HEK293T (cell line): ENCODE measurements at regions not wholly inside any gene's neighbourhood (a gene's known extent, or its start where the extent isn't known, plus 50 kb on each side); places are given as distances from the start of the nearest gene placed in this dataset.

ENCODE experiments used
- CTCF ChIA-PET: fragments of 350-600 bp; formaldehyde crosslinking; extraction: SDS; loops from one replicate; lab custom pipeline; 2021; ENCODE audit warnings: antibody characterized with exemption, inconsistent platforms; lab: Yijun Ruan, JAX
- POLR2A ChIA-PET: fragments of 350-600 bp; formaldehyde crosslinking; extraction: SDS; loops from one replicate; lab custom pipeline; 2020; ENCODE audit warnings: antibody characterized with exemption, inconsistent platforms; lab: Yijun Ruan, JAX
- DNase-seq: peaks from one replicate; pipeline ENCODE4 v3.0.0; 2012; ENCODE audit warnings: mixed read lengths; ENCODE audit errors: extremely low spot score
- ARNT ChIP-seq: fragments of 450-650 bp; IDR thresholded peaks from 2 replicates; pipeline ENCODE4 v1.6.1; 2017; ENCODE audit warnings: mild to moderate bottlenecking
- BHLHE40 ChIP-seq: fragments of 450-650 bp; IDR thresholded peaks from 2 replicates; pipeline ENCODE4 v1.6.1; 2016; ENCODE audit warnings: mild to moderate bottlenecking, moderate library complexity, borderline replicate concordance
- CTBP1 ChIP-seq: fragments of 450-650 bp; IDR thresholded peaks from 2 replicates; pipeline ENCODE4 v1.6.1; 2016; ENCODE audit warnings: borderline replicate concordance
- ELF4 ChIP-seq: fragments of 450-650 bp; IDR thresholded peaks from 2 replicates; pipeline ENCODE4 v1.6.1; 2017; ENCODE audit warnings: antibody characterized with exemption
- FOXA1 ChIP-seq: fragments of 450-650 bp; IDR thresholded peaks from 2 replicates; pipeline ENCODE4 v1.6.1; 2016; ENCODE audit warnings: mild to moderate bottlenecking
- FOXK2 ChIP-seq: fragments of 450-650 bp; IDR thresholded peaks from 2 replicates; pipeline ENCODE4 v1.6.1; 2016; ENCODE audit warnings: mild to moderate bottlenecking
- FOXM1 ChIP-seq: fragments of 450-650 bp; IDR thresholded peaks from 2 replicates; pipeline ENCODE4 v1.6.1; 2017; ENCODE audit warnings: mild to moderate bottlenecking, borderline replicate concordance
- HDGF ChIP-seq: fragments of 450-650 bp; IDR thresholded peaks from 2 replicates; pipeline ENCODE4 v1.6.1; 2017; ENCODE audit warnings: antibody characterized with exemption, borderline replicate concordance
- L3MBTL2 ChIP-seq: fragments of 450-650 bp; conservative IDR thresholded peaks from 2 replicates; pipeline ENCODE4 v1.6.1; 2016; ENCODE audit warnings: mild to moderate bottlenecking
- LEF1 ChIP-seq: fragments of 450-650 bp; IDR thresholded peaks from 2 replicates; pipeline ENCODE4 v1.6.1; 2017; ENCODE audit warnings: mild to moderate bottlenecking, borderline replicate concordance
- NFRKB ChIP-seq: fragments of 450-650 bp; IDR thresholded peaks from 2 replicates; pipeline ENCODE4 v1.6.1; 2016; ENCODE audit warnings: mild to moderate bottlenecking, moderate library complexity
- SP1 ChIP-seq: fragments of 450-650 bp; IDR thresholded peaks from 2 replicates; pipeline ENCODE4 v1.6.1; 2017
- SUZ12 ChIP-seq: fragments of 450-650 bp; IDR thresholded peaks from 2 replicates; pipeline ENCODE4 v1.6.1; 2016; ENCODE audit warnings: mild to moderate bottlenecking
- TARDBP ChIP-seq: fragments of 450-650 bp; IDR thresholded peaks from 2 replicates; pipeline ENCODE4 v1.6.1; 2016
- ZNF384 ChIP-seq: fragments of 450-650 bp; IDR thresholded peaks from 2 replicates; pipeline ENCODE4 v1.6.1; 2016
- TF ChIP-seq, protein P1 (sequence below): fragments of 450-650 bp; IDR thresholded peaks from 2 replicates; pipeline ENCODE4 v1.6.1; 2016

DNA sequence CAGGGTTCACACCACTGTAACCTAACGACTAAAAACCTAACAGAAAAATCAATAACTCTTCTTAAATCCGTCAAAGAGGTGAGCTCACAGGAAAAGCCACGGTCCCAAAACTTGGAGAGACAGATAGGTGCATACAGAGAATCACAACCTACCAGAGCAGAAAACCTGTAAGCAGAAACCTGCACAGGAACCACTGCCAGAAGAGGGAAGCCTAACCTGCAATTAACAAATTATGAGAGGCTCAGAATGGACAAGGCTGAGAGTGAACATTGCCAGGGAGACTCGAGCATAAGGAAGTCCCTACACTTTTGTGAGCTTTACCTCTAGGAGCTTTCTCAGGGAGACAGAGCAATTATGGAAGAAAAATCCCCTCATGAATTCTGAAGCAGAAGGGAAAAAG, 156.2 kb upstream of the NETO1 start:
- ChIA-PET CTCF (no interaction called here), POLR2A (no interaction called here)
- no peak for TF ChIP-seq ZNF384
- TF ChIP-seq SP1, result no peak
- no peak for TF ChIP-seq HDGF
- no peak for TF ChIP-seq FOXK2
- no peak for TF ChIP-seq SUZ12
- no peak for TF ChIP-seq L3MBTL2
- TF ChIP-seq, protein P1, sequence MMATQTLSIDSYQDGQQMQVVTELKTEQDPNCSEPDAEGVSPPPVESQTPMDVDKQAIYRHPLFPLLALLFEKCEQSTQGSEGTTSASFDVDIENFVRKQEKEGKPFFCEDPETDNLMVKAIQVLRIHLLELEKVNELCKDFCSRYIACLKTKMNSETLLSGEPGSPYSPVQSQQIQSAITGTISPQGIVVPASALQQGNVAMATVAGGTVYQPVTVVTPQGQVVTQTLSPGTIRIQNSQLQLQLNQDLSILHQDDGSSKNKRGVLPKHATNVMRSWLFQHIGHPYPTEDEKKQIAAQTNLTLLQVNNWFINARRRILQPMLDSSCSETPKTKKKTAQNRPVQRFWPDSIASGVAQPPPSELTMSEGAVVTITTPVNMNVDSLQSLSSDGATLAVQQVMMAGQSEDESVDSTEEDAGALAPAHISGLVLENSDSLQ, result no peak
- no peak for TF ChIP-seq FOXA1
- TF ChIP-seq ELF4, result no peak
- DNase-seq, result no peak

GRCh38 chr18:73009691-73010090, 141.9 kb upstream of the NETO1 start:
- no peak for TF ChIP-seq BHLHE40
- TF ChIP-seq CTBP1, result no peak
- TF ChIP-seq ZNF384, result no peak
- TF ChIP-seq NFRKB, result no peak
- TF ChIP-seq SUZ12, result no peak
- TF ChIP-seq TARDBP, result no peak
- TF ChIP-seq, protein P1, result no peak
- no peak for TF ChIP-seq HDGF
- no peak for TF ChIP-seq ELF4
- no peak for TF ChIP-seq FOXM1
- no peak for TF ChIP-seq FOXA1
- TF ChIP-seq LEF1, result no peak
- TF ChIP-seq SP1, result no peak
- TF ChIP-seq ARNT, result no peak
- no peak for TF ChIP-seq FOXK2
- no peak for TF ChIP-seq L3MBTL2
- ChIA-PET CTCF (no interaction called here), POLR2A (no interaction called here)
- no peak for DNase-seq

GRCh38 chr18:73007915-73008308, 140.1 kb upstream of the NETO1 start:
- DNase-seq, result no peak
- ChIA-PET POLR2A (no interaction called here), CTCF (no interaction called here)
- no peak for TF ChIP-seq ARNT
- TF ChIP-seq, protein P1, result no peak
- no peak for TF ChIP-seq CTBP1
- no peak for TF ChIP-seq FOXA1
- TF ChIP-seq FOXK2, result no peak
- TF ChIP-seq BHLHE40, result no peak

DNA sequence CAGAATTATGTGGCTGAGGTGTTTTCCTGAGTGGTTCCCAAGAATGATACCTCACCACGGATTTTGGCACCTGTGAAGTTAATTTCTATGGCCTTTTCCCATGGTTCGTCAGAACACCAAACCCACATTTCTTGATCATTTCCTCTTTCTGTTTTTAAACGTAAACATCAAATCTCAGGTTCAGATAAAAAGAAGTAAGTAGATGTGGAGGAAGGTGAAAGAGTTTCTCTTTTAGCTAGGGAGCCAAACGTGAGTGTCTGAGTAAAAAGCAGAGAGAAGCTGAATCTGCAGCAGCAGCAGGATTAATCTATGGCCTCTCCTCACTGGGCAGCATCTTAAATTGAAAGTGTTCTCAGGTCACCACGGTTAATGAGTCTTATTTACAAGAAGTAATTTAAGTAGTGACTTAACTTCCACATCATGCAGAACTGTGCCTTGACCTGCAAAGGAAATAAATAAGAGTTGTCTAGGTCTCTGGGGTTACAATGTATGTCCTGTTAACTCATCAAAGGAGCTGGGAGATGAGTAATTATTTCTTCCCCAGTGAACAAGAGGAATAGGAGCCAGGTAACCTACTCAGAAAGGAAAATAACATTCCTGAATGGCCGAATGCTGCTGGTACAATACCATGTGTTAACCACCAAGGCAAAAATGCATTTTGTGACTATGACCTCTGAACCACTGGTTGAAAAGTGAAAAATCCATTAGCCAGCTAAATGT, 139.6 kb upstream of the NETO1 start:
- CTCF ChIA-PET, result no interaction called here
- TF ChIP-seq HDGF, result no peak
- TF ChIP-seq LEF1, result no peak
- no peak for TF ChIP-seq FOXM1
- TF ChIP-seq, protein P1, result no peak
- TF ChIP-seq ELF4, result no peak
- no peak for TF ChIP-seq FOXA1
- TF ChIP-seq NFRKB, result no peak
- TF ChIP-seq FOXK2, result no peak
- no peak for TF ChIP-seq SUZ12
- TF ChIP-seq CTBP1, result no peak
- TF ChIP-seq ZNF384, result no peak
- no peak for TF ChIP-seq L3MBTL2
- no peak for TF ChIP-seq BHLHE40
- no peak for TF ChIP-seq TARDBP
- no peak for TF ChIP-seq ARNT
- no peak for TF ChIP-seq SP1
- POLR2A ChIA-PET, result no interaction called here
- no peak for DNase-seq

GRCh38 chr18:73006331-73006730, 138.5 kb upstream of the NETO1 start:
- DNase-seq, result no peak
- ChIA-PET POLR2A (no interaction called here), CTCF (no interaction called here)
- TF ChIP-seq SP1 (no peak), FOXA1 (no peak), ARNT (no peak), FOXM1 (no peak), TARDBP (no peak), SUZ12 (no peak), NFRKB (no peak), FOXK2 (no peak), L3MBTL2 (no peak), HDGF (no peak), CTBP1 (no peak), ZNF384 (no peak), ELF4 (no peak), LEF1 (no peak), BHLHE40 (no peak)
- TF ChIP-seq, protein P1, result no peak
